Ishikawa (cell line): ENCODE measurements at regions not wholly inside any gene's neighbourhood (a gene's known extent, or its start where the extent isn't known, plus 50 kb on each side); places are given as distances from the start of the nearest gene placed in this dataset.

Experiments used
- CEBPB ChIP-seq: IDR thresholded peaks from 2 replicates; pipeline ENCODE4 v1.6.1; 2012
- CREB1 ChIP-seq: IDR thresholded peaks from 2 replicates; pipeline ENCODE4 v1.6.1; 2012; ENCODE audit warnings: low read depth
- EGR1 ChIP-seq: IDR thresholded peaks from 2 replicates; pipeline ENCODE4 v1.6.1; 2012
- EP300 ChIP-seq: IDR thresholded peaks from 2 replicates; pipeline ENCODE4 v1.6.1; 2012; ENCODE audit warnings: borderline replicate concordance
- FOXM1 ChIP-seq: IDR thresholded peaks from 2 replicates; pipeline ENCODE4 v1.6.1; 2012; ENCODE audit warnings: low read depth, borderline replicate concordance
- NFIC ChIP-seq: IDR thresholded peaks from 2 replicates; pipeline ENCODE4 v1.6.1; 2012
- RAD21 ChIP-seq: IDR thresholded peaks from 2 replicates; pipeline ENCODE4 v1.6.1; 2012; ENCODE audit warnings: low read depth
- TAF1 ChIP-seq: IDR thresholded peaks from 2 replicates; pipeline ENCODE4 v1.6.1; 2012; ENCODE audit warnings: low read depth, mild to moderate bottlenecking
- TCF12 ChIP-seq: IDR thresholded peaks from 2 replicates; pipeline ENCODE4 v1.6.1; 2012; ENCODE audit warnings: low read depth
- TEAD4 ChIP-seq: IDR thresholded peaks from 2 replicates; pipeline ENCODE4 v1.6.1; 2012
- YY1 ChIP-seq: IDR thresholded peaks from 2 replicates; pipeline ENCODE4 v1.6.1; 2012; ENCODE audit warnings: low read depth
- ZBTB7A ChIP-seq: IDR thresholded peaks from 2 replicates; pipeline ENCODE4 v1.6.1; 2012; ENCODE audit warnings: low read depth
- TF ChIP-seq, protein P1 (sequence below): IDR thresholded peaks from 2 replicates; pipeline ENCODE4 v1.6.1; 2012
- TF ChIP-seq, protein P2 (sequence below): IDR thresholded peaks from 2 replicates; pipeline ENCODE4 v1.6.1; 2012; ENCODE audit warnings: low read depth, mild to moderate bottlenecking
- TF ChIP-seq, protein P3 (sequence below): IDR thresholded peaks from 2 replicates; pipeline ENCODE4 v1.6.1; 2012

DNA sequence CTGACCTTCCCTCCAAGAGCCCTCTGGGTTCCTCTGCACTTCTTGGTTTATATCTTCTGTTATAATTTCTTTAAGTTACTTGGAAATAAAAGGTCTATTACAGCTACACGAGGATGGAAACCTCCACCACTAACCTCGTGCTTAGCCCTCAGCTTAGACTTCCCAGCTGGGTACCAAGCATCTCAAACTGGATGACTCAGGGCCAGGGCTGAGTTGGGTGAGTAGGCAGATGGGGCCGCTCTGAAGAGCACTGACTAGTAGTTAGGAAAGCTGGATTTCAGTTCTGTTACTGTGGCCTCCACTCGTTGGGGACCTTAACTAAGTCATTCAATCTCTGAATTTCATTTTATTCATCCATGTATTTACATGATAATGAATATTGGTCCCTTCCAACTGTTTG lies 1036.6 kb downstream of the IGSF11 start:
- no peak for TF ChIP-seq RAD21
- TF ChIP-seq TEAD4, result no peak
- TF ChIP-seq EP300, result no peak
- TF ChIP-seq TCF12, result no peak
- TF ChIP-seq EGR1, result no peak
- TF ChIP-seq TAF1, result no peak
- no peak for TF ChIP-seq FOXM1
- no peak for TF ChIP-seq YY1
- TF ChIP-seq, protein P1, sequence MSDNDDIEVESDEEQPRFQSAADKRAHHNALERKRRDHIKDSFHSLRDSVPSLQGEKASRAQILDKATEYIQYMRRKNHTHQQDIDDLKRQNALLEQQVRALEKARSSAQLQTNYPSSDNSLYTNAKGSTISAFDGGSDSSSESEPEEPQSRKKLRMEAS, result no peak
- TF ChIP-seq, protein P2, sequence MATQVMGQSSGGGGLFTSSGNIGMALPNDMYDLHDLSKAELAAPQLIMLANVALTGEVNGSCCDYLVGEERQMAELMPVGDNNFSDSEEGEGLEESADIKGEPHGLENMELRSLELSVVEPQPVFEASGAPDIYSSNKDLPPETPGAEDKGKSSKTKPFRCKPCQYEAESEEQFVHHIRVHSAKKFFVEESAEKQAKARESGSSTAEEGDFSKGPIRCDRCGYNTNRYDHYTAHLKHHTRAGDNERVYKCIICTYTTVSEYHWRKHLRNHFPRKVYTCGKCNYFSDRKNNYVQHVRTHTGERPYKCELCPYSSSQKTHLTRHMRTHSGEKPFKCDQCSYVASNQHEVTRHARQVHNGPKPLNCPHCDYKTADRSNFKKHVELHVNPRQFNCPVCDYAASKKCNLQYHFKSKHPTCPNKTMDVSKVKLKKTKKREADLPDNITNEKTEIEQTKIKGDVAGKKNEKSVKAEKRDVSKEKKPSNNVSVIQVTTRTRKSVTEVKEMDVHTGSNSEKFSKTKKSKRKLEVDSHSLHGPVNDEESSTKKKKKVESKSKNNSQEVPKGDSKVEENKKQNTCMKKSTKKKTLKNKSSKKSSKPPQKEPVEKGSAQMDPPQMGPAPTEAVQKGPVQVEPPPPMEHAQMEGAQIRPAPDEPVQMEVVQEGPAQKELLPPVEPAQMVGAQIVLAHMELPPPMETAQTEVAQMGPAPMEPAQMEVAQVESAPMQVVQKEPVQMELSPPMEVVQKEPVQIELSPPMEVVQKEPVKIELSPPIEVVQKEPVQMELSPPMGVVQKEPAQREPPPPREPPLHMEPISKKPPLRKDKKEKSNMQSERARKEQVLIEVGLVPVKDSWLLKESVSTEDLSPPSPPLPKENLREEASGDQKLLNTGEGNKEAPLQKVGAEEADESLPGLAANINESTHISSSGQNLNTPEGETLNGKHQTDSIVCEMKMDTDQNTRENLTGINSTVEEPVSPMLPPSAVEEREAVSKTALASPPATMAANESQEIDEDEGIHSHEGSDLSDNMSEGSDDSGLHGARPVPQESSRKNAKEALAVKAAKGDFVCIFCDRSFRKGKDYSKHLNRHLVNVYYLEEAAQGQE, result no peak
- no peak for TF ChIP-seq CEBPB
- TF ChIP-seq, protein P3, sequence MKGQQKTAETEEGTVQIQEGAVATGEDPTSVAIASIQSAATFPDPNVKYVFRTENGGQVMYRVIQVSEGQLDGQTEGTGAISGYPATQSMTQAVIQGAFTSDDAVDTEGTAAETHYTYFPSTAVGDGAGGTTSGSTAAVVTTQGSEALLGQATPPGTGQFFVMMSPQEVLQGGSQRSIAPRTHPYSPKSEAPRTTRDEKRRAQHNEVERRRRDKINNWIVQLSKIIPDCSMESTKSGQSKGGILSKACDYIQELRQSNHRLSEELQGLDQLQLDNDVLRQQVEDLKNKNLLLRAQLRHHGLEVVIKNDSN, result no peak
- no peak for TF ChIP-seq ZBTB7A
- no peak for TF ChIP-seq CREB1
- TF ChIP-seq NFIC, result no peak

DNA sequence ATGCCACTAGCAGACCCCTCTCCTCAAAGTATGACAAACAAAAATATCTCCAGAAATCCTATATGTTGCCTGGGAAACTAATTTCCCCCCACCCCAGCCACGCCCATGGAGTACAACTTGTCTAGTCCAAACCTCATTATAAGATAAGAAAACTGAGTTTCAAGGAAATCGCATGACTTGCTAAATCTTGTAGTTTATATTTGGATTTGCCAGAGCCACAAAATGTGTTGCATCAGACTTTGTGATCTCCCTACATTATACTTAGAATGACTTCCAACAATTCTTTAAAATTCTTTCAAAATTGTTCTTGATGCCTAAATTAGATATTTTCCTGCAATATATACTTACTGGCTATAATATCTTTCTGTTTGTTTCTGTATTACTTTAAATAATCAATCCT lies 1034.4 kb downstream of the IGSF11 start:
- TF ChIP-seq CREB1, result no peak
- no peak for TF ChIP-seq EGR1
- TF ChIP-seq NFIC, result no peak
- TF ChIP-seq, protein P1, result no peak
- TF ChIP-seq TEAD4, result no peak
- no peak for TF ChIP-seq FOXM1
- TF ChIP-seq EP300, result no peak
- no peak for TF ChIP-seq RAD21
- no peak for TF ChIP-seq TAF1

DNA sequence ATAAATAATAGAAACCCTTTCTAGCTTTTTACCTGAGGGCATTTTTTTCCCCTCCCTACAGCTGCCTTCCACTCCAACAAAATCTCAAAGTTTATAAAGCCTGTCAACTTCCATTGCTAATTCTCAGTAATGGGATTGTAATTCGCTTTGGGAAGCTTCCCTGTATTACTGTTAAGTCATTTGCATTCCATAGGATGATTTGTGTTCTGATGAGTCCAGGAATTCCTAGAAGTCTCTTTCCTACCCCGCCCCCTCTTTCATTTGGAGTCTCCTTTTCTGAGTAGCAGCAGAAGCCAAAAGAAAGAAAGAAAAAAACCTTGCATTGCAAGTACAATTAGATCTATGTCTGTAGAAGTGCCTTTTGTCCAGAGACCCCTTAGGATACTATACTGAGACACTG lies 1033.3 kb downstream of the IGSF11 start:
- TF ChIP-seq CEBPB (no peak), TCF12 (no peak), EP300 (no peak), NFIC (no peak), TEAD4 (no peak), RAD21 (no peak), CREB1 (no peak), FOXM1 (no peak), TAF1 (no peak), ZBTB7A (no peak), YY1 (no peak), EGR1 (no peak)
- TF ChIP-seq, protein P1, result no peak
- TF ChIP-seq, protein P3, result no peak
- TF ChIP-seq, protein P2, result no peak

DNA sequence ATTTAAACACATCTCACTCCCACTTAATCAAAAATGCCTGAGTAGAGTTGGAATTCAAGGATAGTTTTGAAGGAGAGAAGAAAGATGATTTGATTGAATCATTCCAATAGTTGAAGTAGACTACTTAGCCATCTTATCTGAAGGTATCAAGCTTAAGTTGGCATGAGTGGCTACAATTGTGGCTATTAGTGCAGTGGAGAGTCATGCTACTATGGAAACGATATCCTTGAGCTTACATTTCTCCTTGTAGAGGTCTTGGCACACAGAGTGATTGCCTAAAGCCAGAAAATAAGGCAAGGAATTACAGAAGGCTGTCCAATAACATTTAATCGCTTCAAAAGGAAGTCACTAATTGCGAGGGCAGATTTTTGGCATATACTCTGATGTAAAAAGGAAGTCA lies 1022.7 kb downstream of the IGSF11 start:
- TF ChIP-seq TAF1 (no peak), EGR1 (no peak), YY1 (no peak), FOXM1 (no peak), CREB1 (no peak), TEAD4 (no peak), TCF12 (no peak), CEBPB (no peak), RAD21 (no peak), EP300 (no peak), NFIC (no peak)
- TF ChIP-seq, protein P3, result no peak
- TF ChIP-seq, protein P1, result no peak
- TF ChIP-seq, protein P2, result no peak
